Spleen (tissue), 11 donors: ENCODE measurements at regions not wholly inside any gene's neighbourhood (a gene's known extent, or its start where the extent isn't known, plus 50 kb on each side); places are given as distances from the start of the nearest gene placed in this dataset.

Source experiments
- DNase-seq: peaks from one replicate; pipeline ENCODE4 v3.0.0-alpha.2; 2020
- H3K27ac ChIP-seq, 8 donors: fragments of 200-600 bp; sonication (generic) in 7 of 8; 1 replicate in 4 of 8; 2 replicates in 4 of 8; pipeline versions ENCODE4 v1.5.0 to v1.8.0; 2016 to 2021; ENCODE audit warnings: inconsistent platforms in 4 of 8, mild to moderate bottlenecking in 4 of 8, moderate library complexity in 1 of 8
- H3K27me3 ChIP-seq, 7 donors: fragments of 200-600 bp; sonication (generic) in 6 of 7; replicated peaks in 1 of 7; 1 replicate in 4 of 7; 2 replicates in 3 of 7; pipeline versions ENCODE4 v1.5.0 to v1.8.0; 2016 to 2021; ENCODE audit warnings: inconsistent platforms in 3 of 7, mild to moderate bottlenecking in 1 of 7
- H3K36me3 ChIP-seq, 6 donors: fragments of 200-600 bp; sonication (generic) in 5 of 6; 1 replicate in 4 of 6; 2 replicates in 2 of 6; pipeline versions ENCODE4 v1.5.0 to v1.8.0; 2016 to 2021; ENCODE audit warnings: inconsistent platforms in 2 of 6
- H3K4me1 ChIP-seq, 6 donors: fragments of 200-600 bp; sonication (generic) in 5 of 6; 1 replicate in 3 of 6; 2 replicates in 3 of 6; pipeline versions ENCODE4 v1.5.0 to v1.8.0; 2016 to 2021; ENCODE audit warnings: inconsistent platforms in 3 of 6
- H3K4me3 ChIP-seq, 8 donors: fragments of 200-600 bp; sonication (generic) in 7 of 8; 1 replicate in 4 of 8; 2 replicates in 4 of 8; pipeline versions ENCODE4 v1.5.0 to v1.8.0; 2016 to 2021; ENCODE audit warnings: inconsistent platforms in 4 of 8, mild to moderate bottlenecking in 4 of 8, moderate library complexity in 2 of 8
- H3K9me3 ChIP-seq, 8 donors: fragments of 200-600 bp; sonication (generic) in 7 of 8; 1 replicate in 4 of 8; 2 replicates in 4 of 8; pipeline versions ENCODE4 v1.5.0 to v1.8.0; 2016 to 2021; ENCODE audit warnings: inconsistent platforms in 4 of 8
- POLR2A ChIP-seq, 3 donors: fragments of 450-650 bp; IDR thresholded peaks; one replicate each; pipeline ENCODE4 v1.5.1; 2017; ENCODE audit warnings: antibody characterized with exemption in 3 of 3, mild to moderate bottlenecking in 1 of 3
- POLR2AphosphoS5 ChIP-seq, 3 donors: sonication (generic); formaldehyde crosslinking; IDR thresholded peaks; one replicate each; pipeline ENCODE4 v1.5.1; 2017; ENCODE audit warnings: antibody characterized with exemption in 3 of 3
- WGBS, 5 donors: extraction: QIAGEN DNeasy Blood & Tissue Kit in 3 of 5; methylation state at CpG; one replicate each; pipeline versions ENCODE4 v1.1.5 to v1.1.7; 2013 to 2018; 5-methylcytosine and 5-hydroxymethylcytosine counted together
- intact Hi-C: fragments of 100-400 bp; cut with DNase I; formaldehyde crosslinking; loops from one replicate; pipeline ENCODE4 v1.15.0; 2023; ENCODE audit warnings: low total_unique reads
- TF ChIP-seq, protein P1 (sequence below), 11 experiments: fragments of 200-600 bp in 7 of 11; fragments of 450-650 bp in 4 of 11; sonication (generic) in 4 of 11; IDR thresholded peaks in 8 of 11; conservative IDR thresholded peaks in 3 of 11; 1 replicate in 7 of 11; 2 replicates in 4 of 11; pipeline versions ENCODE4 v1.4.0 to v1.8.0; 2016 to 2021; ENCODE audit warnings: antibody characterized with exemption in 11 of 11, inconsistent platforms in 4 of 11, mild to moderate bottlenecking in 1 of 11
- donor health status: healthy with polysubstance abuse.
- donor health status: DM: no; HTN: no; CAD: no; lungs with moderate emphysema.
- donor health status: DM: no; HTN: no; CAD: no.
- donor health status: Bipolar disorder and iron deficiency.
- donor health status: healthy.
- donor health status: DM: no; HTN: no; CAD: no.
- donor health status: DM: yes; HTN: yes; CAD: no.

DNA sequence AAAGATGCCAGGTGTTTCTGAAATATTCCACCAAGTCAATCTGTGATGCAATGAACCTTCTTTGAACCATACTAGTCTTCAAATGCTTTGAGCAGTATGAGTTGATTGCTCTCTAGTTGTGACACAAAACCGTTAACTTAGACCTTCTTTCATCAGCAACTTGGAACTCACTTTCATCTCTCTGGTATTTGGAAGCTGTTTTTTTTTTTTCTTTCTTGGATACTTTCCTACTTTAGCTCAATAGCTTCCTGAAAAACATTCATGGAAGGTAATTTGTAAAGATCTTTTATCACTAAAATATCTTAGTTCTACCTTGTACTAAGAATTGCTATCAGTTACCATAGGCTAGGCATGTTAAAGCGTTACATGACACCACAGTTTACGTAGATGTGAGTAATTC, 1071.9 kb upstream of the CHAC2 start:
- WGBS, 5 donors = 74 to 87% (median 76%) methylated on average over 3 of the region's 3 CpGs
- TF ChIP-seq, protein P1, sequence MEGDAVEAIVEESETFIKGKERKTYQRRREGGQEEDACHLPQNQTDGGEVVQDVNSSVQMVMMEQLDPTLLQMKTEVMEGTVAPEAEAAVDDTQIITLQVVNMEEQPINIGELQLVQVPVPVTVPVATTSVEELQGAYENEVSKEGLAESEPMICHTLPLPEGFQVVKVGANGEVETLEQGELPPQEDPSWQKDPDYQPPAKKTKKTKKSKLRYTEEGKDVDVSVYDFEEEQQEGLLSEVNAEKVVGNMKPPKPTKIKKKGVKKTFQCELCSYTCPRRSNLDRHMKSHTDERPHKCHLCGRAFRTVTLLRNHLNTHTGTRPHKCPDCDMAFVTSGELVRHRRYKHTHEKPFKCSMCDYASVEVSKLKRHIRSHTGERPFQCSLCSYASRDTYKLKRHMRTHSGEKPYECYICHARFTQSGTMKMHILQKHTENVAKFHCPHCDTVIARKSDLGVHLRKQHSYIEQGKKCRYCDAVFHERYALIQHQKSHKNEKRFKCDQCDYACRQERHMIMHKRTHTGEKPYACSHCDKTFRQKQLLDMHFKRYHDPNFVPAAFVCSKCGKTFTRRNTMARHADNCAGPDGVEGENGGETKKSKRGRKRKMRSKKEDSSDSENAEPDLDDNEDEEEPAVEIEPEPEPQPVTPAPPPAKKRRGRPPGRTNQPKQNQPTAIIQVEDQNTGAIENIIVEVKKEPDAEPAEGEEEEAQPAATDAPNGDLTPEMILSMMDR (IDR thresholded peaks at IDR 0.05 in 8 of 11, conservative IDR thresholded peaks at IDR 0.05 in 3 of 11) = no peak
- TF ChIP-seq POLR2A (IDR thresholded peaks at IDR 0.05) = no peak
- TF ChIP-seq POLR2AphosphoS5 (IDR thresholded peaks at IDR 0.05) = no peak

DNA sequence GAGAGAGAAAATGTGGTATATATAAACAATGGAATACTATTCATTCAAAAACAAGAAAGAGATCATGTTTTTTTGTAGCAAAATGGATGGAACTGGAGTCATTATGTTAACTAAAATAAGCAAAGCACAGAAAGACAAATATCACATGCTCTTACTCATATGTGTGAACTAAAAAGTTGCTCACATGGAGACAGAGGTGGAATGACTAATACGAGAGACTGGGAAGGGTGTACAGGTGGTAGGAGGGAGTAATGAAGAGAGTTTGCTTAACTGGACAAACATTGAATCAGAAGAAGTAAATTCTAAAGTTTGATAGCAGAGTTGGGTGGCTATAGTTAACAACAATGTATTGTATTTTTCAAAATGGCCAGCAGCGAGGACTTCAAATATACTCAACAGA, 1080.7 kb upstream of the CHAC2 start:
- no peak for DNase-seq
- Histone ChIP-seq H3K27ac (no peak overlapping the region), H3K9me3 (peaks cover 9 to 42% (median 26%) of the 10 kb centered on the region in 8 donors), H3K4me3 (no peak overlapping the region), H3K4me1 (no peaks in the 10 kb centered on the region), H3K36me3 (no peaks in the 10 kb centered on the region), H3K27me3 (no peaks in the 10 kb centered on the region)
- intact Hi-C loops = no loop called here
- TF ChIP-seq, protein P1 (IDR thresholded peaks at IDR 0.05 in 8 of 11, conservative IDR thresholded peaks at IDR 0.05 in 3 of 11) = no peak
- no peak for TF ChIP-seq POLR2A (IDR thresholded peaks at IDR 0.05)
- TF ChIP-seq POLR2AphosphoS5 (IDR thresholded peaks at IDR 0.05) = no peak
- WGBS, 5 donors = 72 to 93% (median 83%) methylated on average over 2 of the region's 2 CpGs

More for the DNA sequence above, 1071.9 kb upstream of the CHAC2 start:
- no peak for DNase-seq
- Histone ChIP-seq H3K27ac (no peak overlapping the region), H3K36me3 (no peaks in the 10 kb centered on the region), H3K4me1 (no peaks in the 10 kb centered on the region), H3K4me3 (no peak overlapping the region), H3K27me3 (no peaks in the 10 kb centered on the region), H3K9me3 (peaks cover 0 to 5% (median 0%) of the 10 kb centered on the region in 8 donors)
- intact Hi-C loops = no loop called here

DNA sequence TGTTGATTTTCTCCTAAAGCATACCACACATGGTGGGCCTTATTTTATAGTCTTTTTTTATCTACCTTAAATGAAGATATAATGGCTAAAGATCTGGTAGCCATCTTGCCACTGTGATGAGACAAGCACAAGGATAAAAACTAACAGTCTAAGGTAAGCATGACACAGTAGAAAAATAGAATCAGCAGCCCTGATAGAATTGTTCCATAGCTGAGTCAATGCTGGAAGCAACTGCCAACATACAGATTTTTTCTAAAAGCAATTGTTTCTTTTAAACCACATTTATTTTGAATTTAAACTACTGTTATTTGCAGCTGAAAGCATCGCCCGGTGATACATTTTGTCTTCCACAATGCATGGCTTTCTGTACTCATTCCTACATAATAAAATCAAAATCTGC, 1091.5 kb upstream of the CHAC2 start:
- H3K27ac ChIP-seq = no peak overlapping the region
- DNase-seq = no peak
- no peak overlapping the region for H3K4me3 ChIP-seq
- TF ChIP-seq POLR2AphosphoS5 (IDR thresholded peaks at IDR 0.05) = no peak
- no peak for TF ChIP-seq POLR2A (IDR thresholded peaks at IDR 0.05)
- TF ChIP-seq, protein P1 (IDR thresholded peaks at IDR 0.05 in 8 of 11, conservative IDR thresholded peaks at IDR 0.05 in 3 of 11) = no peak
- peaks cover 0 to 15% (median 10%) of the 10 kb centered on the region in 8 donors for H3K9me3 ChIP-seq
- no peaks in the 10 kb centered on the region for H3K36me3 ChIP-seq
- intact Hi-C loops = no loop called here
- no peaks in the 10 kb centered on the region for H3K27me3 ChIP-seq
- 85 to 93% (median 92%) methylated on average over 2 of the region's 2 CpGs for WGBS, 5 donors
- H3K4me1 ChIP-seq = no peaks in the 10 kb centered on the region

DNA sequence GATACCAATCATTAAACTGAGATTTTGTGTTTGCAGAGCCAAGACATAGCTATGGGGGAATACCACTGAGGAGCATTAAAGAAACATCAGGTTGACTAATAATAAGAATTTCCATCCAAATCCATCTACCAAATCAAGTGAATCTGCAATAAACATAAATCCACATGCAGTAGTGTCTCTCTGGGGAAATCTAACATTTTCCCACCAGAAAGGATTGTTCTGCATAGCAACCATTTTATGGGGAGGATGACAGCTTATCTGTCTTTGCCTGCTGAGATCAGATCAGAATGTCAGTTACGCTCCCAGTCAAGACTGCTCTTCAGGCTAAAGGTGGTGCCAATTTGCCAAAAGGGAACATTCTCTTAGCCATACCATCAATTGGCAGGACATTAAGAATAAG, 1098.9 kb upstream of the CHAC2 start:
- TF ChIP-seq, protein P1 (IDR thresholded peaks at IDR 0.05 in 8 of 11, conservative IDR thresholded peaks at IDR 0.05 in 3 of 11) = no peak
- no peak for TF ChIP-seq POLR2AphosphoS5 (IDR thresholded peaks at IDR 0.05)
- TF ChIP-seq POLR2A (IDR thresholded peaks at IDR 0.05) = no peak
- Histone ChIP-seq H3K4me3 (no peak overlapping the region), H3K4me1 (no peaks in the 10 kb centered on the region), H3K36me3 (no peaks in the 10 kb centered on the region), H3K27ac (no peak overlapping the region), H3K27me3 (no peaks in the 10 kb centered on the region), H3K9me3 (peaks cover 0 to 26% (median 14%) of the 10 kb centered on the region in 8 donors)
- intact Hi-C loops = no loop called here
- 80 to 90% (median 85%) methylated on average over 1 of the region's 1 CpG for WGBS, 5 donors
- DNase-seq = no peak
